Loucy (cell line): ENCODE measurements at regions not wholly inside any gene's neighbourhood (a gene's known extent, or its start where the extent isn't known, plus 50 kb on each side); places are given as distances from the start of the nearest gene placed in this dataset.

ENCODE experiments used
- H2AFZ ChIP-seq: fragments of 200-600 bp; sonication (generic); 2 replicates; pipeline ENCODE4 v1.6.0; 2016; ENCODE audit warnings: antibody characterized with exemption, mild to moderate bottlenecking, low read length, moderate library complexity
- H3F3A ChIP-seq: fragments of 200-600 bp; 2 replicates; pipeline ENCODE4 v1.6.0; 2016; ENCODE audit warnings: antibody characterized with exemption, low read depth, mild to moderate bottlenecking
- H3K27me3 ChIP-seq: fragments of 200-600 bp; sonication (generic); 2 replicates; pipeline ENCODE4 v1.6.1; 2014; ENCODE audit warnings: low read length, mild to moderate bottlenecking; ENCODE audit not compliant: insufficient read depth, poor library complexity, severe bottlenecking
- H3K36me3 ChIP-seq: fragments of 200-600 bp; sonication (generic); 2 replicates; pipeline ENCODE4 v1.6.1; 2016; ENCODE audit warnings: low read length; ENCODE audit not compliant: insufficient read depth
- H3K4me1 ChIP-seq: fragments of 200-600 bp; sonication (generic); 2 replicates; pipeline ENCODE4 v1.5.1; 2014; ENCODE audit warnings: low read length, mild to moderate bottlenecking; ENCODE audit not compliant: insufficient read depth, poor library complexity, severe bottlenecking
- H3K4me2 ChIP-seq: fragments of 200-600 bp; sonication (generic); 2 replicates; pipeline ENCODE4 v1.6.0; 2014; ENCODE audit warnings: antibody characterized with exemption, low read length, low read depth, mild to moderate bottlenecking; ENCODE audit not compliant: poor library complexity, severe bottlenecking
- H3K4me3 ChIP-seq: fragments of 200-600 bp; sonication (generic); 2 replicates; pipeline ENCODE4 v1.5.1; 2014; ENCODE audit warnings: low read length, mild to moderate bottlenecking, mixed read lengths; ENCODE audit not compliant: poor library complexity, severe bottlenecking
- H3K79me2 ChIP-seq: fragments of 200-600 bp; sonication (generic); 2 replicates; pipeline ENCODE4 v1.6.1; 2014; ENCODE audit warnings: low read length; ENCODE audit not compliant: insufficient read depth
- H3K9ac ChIP-seq: fragments of 200-600 bp; sonication (generic); 2 replicates; pipeline ENCODE4 v1.6.0; 2014; ENCODE audit warnings: mild to moderate bottlenecking, low read depth, low read length, moderate library complexity; ENCODE audit not compliant: poor library complexity, severe bottlenecking
- H3K9me2 ChIP-seq: fragments of 200-600 bp; sonication (generic); replicated peaks from 2 replicates; pipeline ENCODE4 v1.6.1; 2016; ENCODE audit warnings: low read depth, low read length, mixed read lengths
- H3K9me3 ChIP-seq: fragments of 200-600 bp; sonication (generic); 2 replicates; pipeline ENCODE4 v1.6.1; 2014; ENCODE audit warnings: mild to moderate bottlenecking, antibody characterized with exemption, low read length, low read depth; ENCODE audit not compliant: insufficient read depth
- H4K20me1 ChIP-seq: fragments of 200-600 bp; sonication (generic); 2 replicates; pipeline ENCODE4 v1.6.0; 2014; ENCODE audit warnings: antibody characterized with exemption, low read length, mild to moderate bottlenecking; ENCODE audit not compliant: insufficient read depth, poor library complexity, severe bottlenecking
- EZH2phosphoT487 ChIP-seq: fragments of 200-600 bp; IDR thresholded peaks from 2 replicates; pipeline ENCODE4 v1.6.1; 2018; ENCODE audit warnings: antibody characterized with exemption, mild to moderate bottlenecking, moderate library complexity, borderline replicate concordance
- TF ChIP-seq, protein P1 (sequence below): fragments of 200-600 bp; sonication (generic); conservative IDR thresholded peaks from 2 replicates; pipeline ENCODE4 v1.5.1; 2014; ENCODE audit warnings: mild to moderate bottlenecking, antibody characterized with exemption, low read length

GRCh38 chr19:29297381-29297780, 84.4 kb upstream of the UQCRFS1 start:
- no peak for TF ChIP-seq EZH2phosphoT487
- TF ChIP-seq, protein P1, sequence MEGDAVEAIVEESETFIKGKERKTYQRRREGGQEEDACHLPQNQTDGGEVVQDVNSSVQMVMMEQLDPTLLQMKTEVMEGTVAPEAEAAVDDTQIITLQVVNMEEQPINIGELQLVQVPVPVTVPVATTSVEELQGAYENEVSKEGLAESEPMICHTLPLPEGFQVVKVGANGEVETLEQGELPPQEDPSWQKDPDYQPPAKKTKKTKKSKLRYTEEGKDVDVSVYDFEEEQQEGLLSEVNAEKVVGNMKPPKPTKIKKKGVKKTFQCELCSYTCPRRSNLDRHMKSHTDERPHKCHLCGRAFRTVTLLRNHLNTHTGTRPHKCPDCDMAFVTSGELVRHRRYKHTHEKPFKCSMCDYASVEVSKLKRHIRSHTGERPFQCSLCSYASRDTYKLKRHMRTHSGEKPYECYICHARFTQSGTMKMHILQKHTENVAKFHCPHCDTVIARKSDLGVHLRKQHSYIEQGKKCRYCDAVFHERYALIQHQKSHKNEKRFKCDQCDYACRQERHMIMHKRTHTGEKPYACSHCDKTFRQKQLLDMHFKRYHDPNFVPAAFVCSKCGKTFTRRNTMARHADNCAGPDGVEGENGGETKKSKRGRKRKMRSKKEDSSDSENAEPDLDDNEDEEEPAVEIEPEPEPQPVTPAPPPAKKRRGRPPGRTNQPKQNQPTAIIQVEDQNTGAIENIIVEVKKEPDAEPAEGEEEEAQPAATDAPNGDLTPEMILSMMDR, result no peak
- H3K4me2 ChIP-seq, result no peak overlapping the region
- H3K27me3 ChIP-seq, result no peaks in the 10 kb centered on the region
- no peak overlapping the region for H3K4me3 ChIP-seq
- no peaks in the 10 kb centered on the region for H3K36me3 ChIP-seq
- no peaks in the 10 kb centered on the region for H3K9me2 ChIP-seq
- no peak overlapping the region for H2AFZ ChIP-seq
- no peak overlapping the region for H3K9ac ChIP-seq
- no peaks in the 10 kb centered on the region for H3F3A ChIP-seq
- peaks cover 12% of the 10 kb centered on the region; the same call in 1 of the 2 replicates for H3K9me3 ChIP-seq
- no peaks in the 10 kb centered on the region for H3K4me1 ChIP-seq
- H4K20me1 ChIP-seq, result no peaks in the 10 kb centered on the region
- no peaks in the 10 kb centered on the region for H3K79me2 ChIP-seq

- no peaks in the 10 kb centered on the region for H3K9me2 ChIP-seq
- no peak overlapping the region for H2AFZ ChIP-seq
- TF ChIP-seq, protein P1, result no peak
- H3K4me2 ChIP-seq, result no peak overlapping the region
- no peaks in the 10 kb centered on the region for H3K79me2 ChIP-seq
- no peaks in the 10 kb centered on the region for H3K36me3 ChIP-seq
- H3K27me3 ChIP-seq, result no peaks in the 10 kb centered on the region
- no peak overlapping the region for H3K9ac ChIP-seq
- peaks cover 14% of the 10 kb centered on the region; the same call in 1 of the 2 replicates for H3K9me3 ChIP-seq
- no peaks in the 10 kb centered on the region for H3K4me1 ChIP-seq
- H3K4me3 ChIP-seq, result no peak overlapping the region
- H4K20me1 ChIP-seq, result no peaks in the 10 kb centered on the region
- no peaks in the 10 kb centered on the region for H3F3A ChIP-seq
Observed at GRCh38 chr19:29299416-29300380, 86.7 kb upstream of the UQCRFS1 start.

GRCh38 chr19:29302002-29302928, 89.3 kb upstream of the UQCRFS1 start:
- Histone ChIP-seq H3K9me3 (peaks cover 14% of the 10 kb centered on the region; the same call in 1 of the 2 replicates), H3K79me2 (no peaks in the 10 kb centered on the region), H3K4me1 (no peaks in the 10 kb centered on the region), H3K9ac (no peak overlapping the region), H4K20me1 (no peaks in the 10 kb centered on the region), H2AFZ (no peak overlapping the region), H3K4me2 (no peak overlapping the region), H3K27me3 (no peaks in the 10 kb centered on the region), H3K4me3 (no peak overlapping the region), H3K9me2 (no peaks in the 10 kb centered on the region), H3K36me3 (no peaks in the 10 kb centered on the region), H3F3A (no peaks in the 10 kb centered on the region)
- no peak for TF ChIP-seq EZH2phosphoT487
- TF ChIP-seq, protein P1, result no peak
